ENCODE measurements at regions not wholly inside any gene's neighbourhood (a gene's known extent, or its start where the extent isn't known, plus 50 kb on each side); places are given as distances from the start of the nearest gene placed in this dataset.

DNA sequence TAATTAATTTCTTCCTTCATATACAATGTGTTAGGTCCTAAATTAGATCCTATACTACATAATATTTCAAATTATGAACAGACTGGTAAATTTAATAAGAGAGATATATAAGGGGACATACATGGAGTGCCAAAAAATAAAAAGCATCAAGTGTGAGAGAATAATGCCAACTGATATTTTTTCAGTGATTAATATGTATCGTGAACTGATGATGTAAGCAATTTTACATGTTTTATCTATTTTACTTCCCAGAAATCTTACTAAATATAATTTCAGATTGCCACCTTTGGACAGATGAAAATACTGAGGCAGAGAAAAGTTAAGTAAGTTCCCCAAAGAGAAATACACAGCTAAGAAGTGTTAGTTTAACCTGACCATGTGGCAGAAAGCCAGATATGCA, 870.8 kb downstream of the SLITRK5 start:
- TF ChIP-seq, protein P1, sequence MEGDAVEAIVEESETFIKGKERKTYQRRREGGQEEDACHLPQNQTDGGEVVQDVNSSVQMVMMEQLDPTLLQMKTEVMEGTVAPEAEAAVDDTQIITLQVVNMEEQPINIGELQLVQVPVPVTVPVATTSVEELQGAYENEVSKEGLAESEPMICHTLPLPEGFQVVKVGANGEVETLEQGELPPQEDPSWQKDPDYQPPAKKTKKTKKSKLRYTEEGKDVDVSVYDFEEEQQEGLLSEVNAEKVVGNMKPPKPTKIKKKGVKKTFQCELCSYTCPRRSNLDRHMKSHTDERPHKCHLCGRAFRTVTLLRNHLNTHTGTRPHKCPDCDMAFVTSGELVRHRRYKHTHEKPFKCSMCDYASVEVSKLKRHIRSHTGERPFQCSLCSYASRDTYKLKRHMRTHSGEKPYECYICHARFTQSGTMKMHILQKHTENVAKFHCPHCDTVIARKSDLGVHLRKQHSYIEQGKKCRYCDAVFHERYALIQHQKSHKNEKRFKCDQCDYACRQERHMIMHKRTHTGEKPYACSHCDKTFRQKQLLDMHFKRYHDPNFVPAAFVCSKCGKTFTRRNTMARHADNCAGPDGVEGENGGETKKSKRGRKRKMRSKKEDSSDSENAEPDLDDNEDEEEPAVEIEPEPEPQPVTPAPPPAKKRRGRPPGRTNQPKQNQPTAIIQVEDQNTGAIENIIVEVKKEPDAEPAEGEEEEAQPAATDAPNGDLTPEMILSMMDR (IDR thresholded peaks at IDR 0.05): no peak
- TF ChIP-seq POLR2A (IDR thresholded peaks at IDR 0.05) (no peak), POLR2AphosphoS5 (IDR thresholded peaks at IDR 0.05) (no peak)

All from prostate gland (tissue), 2 donors.